Neural progenitor cell (in vitro differentiated cells): ENCODE measurements at regions not wholly inside any gene's neighbourhood (a gene's known extent, or its start where the extent isn't known, plus 50 kb on each side); places are given as distances from the start of the nearest gene placed in this dataset.

Experiments
- DNase-seq: peaks from one replicate; pipeline ENCODE4 v3.0.0-alpha.2; 2016; ENCODE audit warnings: low spot score
- H2AFZ ChIP-seq: fragments of 200-600 bp; sonication (generic); replicated peaks from 2 replicates; pipeline ENCODE4 v1.6.1; 2016; ENCODE audit warnings: antibody characterized with exemption
- H3F3A ChIP-seq: fragments of 200-600 bp; sonication (generic); 2 replicates; pipeline ENCODE4 v1.6.1; 2016; ENCODE audit warnings: antibody characterized with exemption, low read depth
- H3K27ac ChIP-seq: fragments of 200-600 bp; sonication (generic); 2 replicates; pipeline ENCODE4 v1.5.1; 2016; ENCODE audit warnings: mild to moderate bottlenecking
- H3K27me3 ChIP-seq: fragments of 200-600 bp; sonication (generic); 2 replicates; pipeline ENCODE4 v1.6.1; 2016; ENCODE audit warnings: mild to moderate bottlenecking, moderate library complexity
- H3K36me3 ChIP-seq: fragments of 200-600 bp; sonication (generic); 2 replicates; pipeline ENCODE4 v1.5.1; 2016
- H3K4me1 ChIP-seq: fragments of 200-600 bp; sonication (generic); 2 replicates; pipeline ENCODE4 v1.6.1; 2016; ENCODE audit warnings: mixed run types
- H3K4me2 ChIP-seq: fragments of 200-600 bp; sonication (generic); 2 replicates; pipeline ENCODE4 v1.6.1; 2016
- H3K4me3 ChIP-seq: fragments of 200-600 bp; sonication (generic); 2 replicates; pipeline ENCODE4 v1.5.1; 2016
- H3K79me2 ChIP-seq: fragments of 200-600 bp; sonication (generic); 2 replicates; pipeline ENCODE4 v1.6.1; 2016; ENCODE audit warnings: low read depth
- H3K9ac ChIP-seq: fragments of 200-600 bp; sonication (generic); 2 replicates; pipeline ENCODE4 v1.6.1; 2016
- H3K9me3 ChIP-seq: fragments of 200-600 bp; sonication (generic); 2 replicates; pipeline ENCODE4 v1.5.1; 2016; ENCODE audit warnings: low read depth
- H4K20me1 ChIP-seq: fragments of 200-600 bp; sonication (generic); 2 replicates; pipeline ENCODE4 v1.6.1; 2016; ENCODE audit warnings: low read depth
- H3K27ac Mint-ChIP-seq: 3 replicates; pipeline ENCODE4 v1.8.0; 2021; ENCODE audit warnings: mixed read lengths
- H3K27me3 Mint-ChIP-seq: 2 replicates; pipeline ENCODE4 v1.8.0; 2022; ENCODE audit warnings: low read depth, mild to moderate bottlenecking, inconsistent platforms, moderate library complexity, mixed read lengths; ENCODE audit not compliant: insufficient read depth
- H3K36me3 Mint-ChIP-seq: 3 replicates; pipeline ENCODE4 v1.8.0; 2021; ENCODE audit warnings: mixed read lengths
- H3K4me1 Mint-ChIP-seq: 3 replicates; pipeline ENCODE4 v1.8.0; 2021; ENCODE audit warnings: mixed read lengths
- H3K4me3 Mint-ChIP-seq: 3 replicates; pipeline ENCODE4 v1.8.0; 2021; ENCODE audit warnings: mild to moderate bottlenecking, moderate library complexity, mixed read lengths
- H3K9me3 Mint-ChIP-seq: 3 replicates; pipeline ENCODE4 v1.8.0; 2020; ENCODE audit warnings: mixed read lengths
- CTCF ChIP-seq: fragments of 200-600 bp; sonication (generic); IDR thresholded peaks from 2 replicates; pipeline ENCODE4 v1.5.1; 2017; ENCODE audit warnings: antibody characterized with exemption, mild to moderate bottlenecking
- EZH2 ChIP-seq: fragments of 200-600 bp; sonication (generic); IDR thresholded peaks from 2 replicates; pipeline ENCODE4 v1.6.1; 2017; ENCODE audit warnings: antibody characterized with exemption, mild to moderate bottlenecking, moderate library complexity
- EZH2phosphoT487 ChIP-seq: fragments of 200-600 bp; sonication (generic); IDR thresholded peaks from 2 replicates; pipeline ENCODE4 v1.6.1; 2017; ENCODE audit warnings: antibody characterized with exemption

GRCh38 chr6:138682704-138683527 lies 90.7 kb upstream of the CCDC28A start:
- TF ChIP-seq EZH2phosphoT487: no peak
- TF ChIP-seq CTCF: no peak
- no peak for TF ChIP-seq EZH2
- Mint-ChIP-seq H3K36me3 (peaks cover 6% of the 10 kb centered on the region), H3K27me3 (no peaks in the 10 kb centered on the region), H3K4me1 (peaks cover 15% of the 10 kb centered on the region), H3K4me3 (no peak overlapping the region), H3K27ac (no peak overlapping the region), H3K9me3 (no peaks in the 10 kb centered on the region)
- Histone ChIP-seq H3K9ac (no peak overlapping the region), H4K20me1 (no peaks in the 10 kb centered on the region), H2AFZ (no peak overlapping the region), H3K36me3 (no peaks in the 10 kb centered on the region), H3K4me1 (no peaks in the 10 kb centered on the region), H3F3A (no peaks in the 10 kb centered on the region), H3K9me3 (no peaks in the 10 kb centered on the region), H3K4me3 (no peak overlapping the region), H3K79me2 (peaks cover 49% of the 10 kb centered on the region), H3K27ac (no peak overlapping the region), H3K4me2 (no peak overlapping the region), H3K27me3 (no peaks in the 10 kb centered on the region)
- no peak for DNase-seq

GRCh38 chr6:138685257-138685656 lies 88.3 kb upstream of the CCDC28A start:
- H3K36me3 Mint-ChIP-seq: peaks cover 7% of the 10 kb centered on the region
- peaks cover under 1% of the 10 kb centered on the region for H3K4me1 Mint-ChIP-seq
- Histone ChIP-seq H2AFZ (no peak overlapping the region), H3K9me3 (no peaks in the 10 kb centered on the region), H3K36me3 (no peaks in the 10 kb centered on the region), H3K4me2 (no peak overlapping the region), H3F3A (no peaks in the 10 kb centered on the region), H3K27ac (no peak overlapping the region), H3K27me3 (no peaks in the 10 kb centered on the region), H4K20me1 (peaks cover 2% of the 10 kb centered on the region), H3K4me1 (no peaks in the 10 kb centered on the region), H3K79me2 (peaks cover 47% of the 10 kb centered on the region), H3K9ac (no peak overlapping the region), H3K4me3 (no peak overlapping the region)
- H3K9me3 Mint-ChIP-seq: no peaks in the 10 kb centered on the region
- H3K4me3 Mint-ChIP-seq: no peak overlapping the region
- no peak overlapping the region for H3K27ac Mint-ChIP-seq
- TF ChIP-seq EZH2 (no peak), EZH2phosphoT487 (no peak), CTCF (no peak)
- DNase-seq: no peak
- no peaks in the 10 kb centered on the region for H3K27me3 Mint-ChIP-seq

- H3K9me3 ChIP-seq: no peaks in the 10 kb centered on the region
- DNase-seq: no peak
- H3K9ac ChIP-seq: no peak overlapping the region
- H4K20me1 ChIP-seq: peaks cover 8% of the 10 kb centered on the region
- H3K27me3 Mint-ChIP-seq: no peaks in the 10 kb centered on the region
- no peaks in the 10 kb centered on the region for H3K27me3 ChIP-seq
- TF ChIP-seq EZH2phosphoT487 (no peak), CTCF (no peak), EZH2 (no peak)
- no peak overlapping the region for H3K4me2 ChIP-seq
- H3K27ac ChIP-seq: no peak overlapping the region
- no peaks in the 10 kb centered on the region for H3F3A ChIP-seq
- no peak overlapping the region for H3K27ac Mint-ChIP-seq
- no peaks in the 10 kb centered on the region for H3K36me3 ChIP-seq
- no peaks in the 10 kb centered on the region for H3K9me3 Mint-ChIP-seq
- no peaks in the 10 kb centered on the region for H3K4me1 ChIP-seq
- H3K36me3 Mint-ChIP-seq: peaks cover 7% of the 10 kb centered on the region
- H3K4me1 Mint-ChIP-seq: no peaks in the 10 kb centered on the region
- no peak overlapping the region for H2AFZ ChIP-seq
- H3K4me3 ChIP-seq: no peak overlapping the region
- no peak overlapping the region for H3K4me3 Mint-ChIP-seq
- H3K79me2 ChIP-seq: peaks cover 52% of the 10 kb centered on the region
Measured at GRCh38 chr6:138685781-138686180, 87.8 kb upstream of the CCDC28A start.
